ENCODE measurements at regions not wholly inside any gene's neighbourhood (a gene's known extent, or its start where the extent isn't known, plus 50 kb on each side); places are given as distances from the start of the nearest gene placed in this dataset. TPM values are rescaled to one million over a fixed set of nuclear protein-coding genes. Genes with fewer than 3 reads are reported as not detected.

Small RNAs in the stretch of these regions (small RNA-seq; reads per million reads assigned to genes)
- gene RNA5SP214 (ENCODE audit: insufficient read length, low read depth, low replicate concordance) (not detected), gene RPS29P13 (ENCODE audit: insufficient read length, low read depth, low replicate concordance) (not detected)

Data from B cell (primary cell).